ENCODE measurements at regions not wholly inside any gene's neighbourhood (a gene's known extent, or its start where the extent isn't known, plus 50 kb on each side); places are given as distances from the start of the nearest gene placed in this dataset.
"Not testable (repeated sequence)": the region's sequence is repeated elsewhere in the genome, so short reads cannot be mapped to it uniquely, and the experiment has no call there.

DNA sequence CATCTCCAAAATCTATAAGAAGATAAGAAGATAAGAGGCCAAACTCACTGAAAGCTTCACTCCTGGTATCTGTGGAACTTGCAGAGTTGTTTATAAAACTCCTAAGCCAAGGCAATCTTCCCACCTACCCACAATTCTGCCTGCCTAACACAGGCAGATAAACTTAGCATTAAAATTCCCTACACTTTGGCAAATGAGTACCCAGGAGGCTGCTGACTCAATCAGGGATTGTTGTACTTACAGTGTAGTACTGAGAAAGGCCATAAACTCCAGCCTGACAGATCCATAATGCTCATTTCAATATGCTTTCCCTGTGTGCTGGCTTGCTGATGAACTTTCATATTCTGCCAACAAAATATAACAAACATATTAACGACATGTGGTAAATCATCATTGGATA is 725.2 kb downstream of the BRINP1 start:
- no peak for DNase-seq (ENCODE audit: low read depth)

- DNase-seq (ENCODE audit: low read depth) = no peak
Observed at GRCh38 chr9:118647331-118647730, 721.9 kb downstream of the BRINP1 start.

DNA sequence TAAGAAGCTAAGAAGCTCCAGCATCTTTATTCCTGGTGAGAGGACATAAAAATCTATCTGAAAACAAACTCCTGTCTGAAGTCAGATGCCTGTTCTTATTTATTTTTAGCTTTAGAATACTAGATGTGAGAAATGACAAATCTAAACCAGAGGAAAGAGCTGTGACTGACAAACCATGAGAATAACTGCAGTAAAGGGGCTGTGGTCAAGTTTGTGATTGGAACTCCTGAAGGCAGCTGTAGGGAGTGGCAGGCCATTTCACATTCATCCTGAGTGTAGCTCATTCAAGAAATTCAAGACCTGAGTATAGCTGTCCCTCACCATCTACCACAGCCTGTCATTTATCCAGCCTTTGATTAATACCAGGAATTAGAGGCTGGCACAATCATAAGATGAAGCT is 718.8 kb downstream of the BRINP1 start:
- DNase-seq (ENCODE audit: low read depth) = no peak

GRCh38 chr9:118651511-118651910 is 717.7 kb downstream of the BRINP1 start:
- DNase-seq (ENCODE audit: low read depth) = no peak

GRCh38 chr9:118652258-118652657 is 717.0 kb downstream of the BRINP1 start:
- no peak for DNase-seq (ENCODE audit: low read depth)

- DNase-seq (ENCODE audit: low read depth) = no peak
Observed at GRCh38 chr9:118652912-118653311, 716.3 kb downstream of the BRINP1 start.

DNA sequence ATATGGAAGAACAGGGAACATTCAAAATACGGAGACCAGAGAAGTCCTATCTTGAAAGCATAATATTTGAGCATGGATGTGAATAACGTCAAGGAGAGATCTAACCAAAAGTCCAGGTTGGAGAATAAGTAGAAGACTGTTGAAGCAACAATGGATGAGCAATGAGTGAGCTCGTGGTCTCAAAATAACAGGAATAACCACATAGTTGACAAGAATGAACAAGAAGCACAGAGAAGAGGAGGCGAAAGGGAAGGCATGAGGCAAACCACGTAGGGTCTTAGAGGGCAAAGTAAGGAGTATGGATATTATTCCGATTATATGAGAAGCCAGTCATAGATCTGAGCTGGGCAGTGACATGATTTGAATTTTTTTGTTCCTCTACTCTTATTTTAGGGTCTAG is 710.2 kb downstream of the BRINP1 start:
- DNase-seq (ENCODE audit: low read depth) = no peak

DNA sequence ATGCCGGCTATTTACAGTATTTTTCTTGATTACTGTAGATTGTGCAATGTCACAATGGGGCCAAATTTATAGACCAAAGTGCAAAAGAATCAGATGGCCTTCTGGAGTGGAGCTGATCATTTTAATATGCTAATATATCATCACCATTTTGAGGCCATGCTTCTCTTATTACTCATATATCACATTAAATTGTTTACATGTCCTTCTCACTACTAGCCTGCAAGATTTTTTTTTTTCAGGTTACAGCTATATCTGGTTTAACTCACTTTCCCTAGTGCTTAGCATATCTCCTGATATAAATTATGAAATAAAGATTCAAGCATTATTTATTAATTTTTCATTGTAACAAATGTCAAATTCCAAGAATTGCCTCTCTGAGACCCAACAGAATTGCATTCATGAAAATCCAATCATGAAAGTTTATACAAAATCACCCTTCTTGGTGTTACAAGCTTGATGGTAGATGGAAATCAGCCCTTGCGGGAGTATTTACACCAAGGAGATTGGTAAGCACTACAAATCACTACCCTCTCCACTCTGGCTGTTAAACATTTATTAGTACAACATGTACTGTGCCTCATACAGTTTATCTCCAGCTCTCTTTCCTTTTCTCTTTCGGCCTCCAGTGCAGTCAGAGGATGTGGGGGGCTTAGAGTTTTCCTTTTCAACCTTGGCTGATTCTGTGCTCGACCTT is 703.9 kb downstream of the BRINP1 start:
- DNase-seq (ENCODE audit: low read depth) = no peak

GRCh38 chr9:118670011-118670953 is 699.0 kb downstream of the BRINP1 start:
- no peak for DNase-seq (ENCODE audit: low read depth)

DNA sequence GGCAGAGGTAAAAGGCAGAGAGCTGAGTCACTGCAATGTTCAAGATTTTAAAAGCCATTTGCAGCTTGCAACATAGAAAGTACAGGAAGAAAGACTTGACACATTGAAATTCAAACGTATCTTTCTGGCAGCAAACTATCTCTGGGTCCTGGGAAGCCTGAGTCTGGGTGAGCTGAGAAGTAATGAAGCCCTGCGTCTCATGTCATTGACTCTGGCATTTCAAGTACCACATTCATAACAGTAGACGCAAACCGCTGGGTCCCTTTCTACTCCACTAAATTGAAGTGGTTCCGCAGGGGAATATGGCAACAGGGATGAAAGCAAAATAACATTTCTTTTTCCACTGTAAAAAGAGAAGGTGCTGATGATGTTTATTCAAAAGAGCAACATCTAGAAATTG is 694.3 kb downstream of the BRINP1 start:
- DNase-seq (ENCODE audit: low read depth) = no peak

DNA sequence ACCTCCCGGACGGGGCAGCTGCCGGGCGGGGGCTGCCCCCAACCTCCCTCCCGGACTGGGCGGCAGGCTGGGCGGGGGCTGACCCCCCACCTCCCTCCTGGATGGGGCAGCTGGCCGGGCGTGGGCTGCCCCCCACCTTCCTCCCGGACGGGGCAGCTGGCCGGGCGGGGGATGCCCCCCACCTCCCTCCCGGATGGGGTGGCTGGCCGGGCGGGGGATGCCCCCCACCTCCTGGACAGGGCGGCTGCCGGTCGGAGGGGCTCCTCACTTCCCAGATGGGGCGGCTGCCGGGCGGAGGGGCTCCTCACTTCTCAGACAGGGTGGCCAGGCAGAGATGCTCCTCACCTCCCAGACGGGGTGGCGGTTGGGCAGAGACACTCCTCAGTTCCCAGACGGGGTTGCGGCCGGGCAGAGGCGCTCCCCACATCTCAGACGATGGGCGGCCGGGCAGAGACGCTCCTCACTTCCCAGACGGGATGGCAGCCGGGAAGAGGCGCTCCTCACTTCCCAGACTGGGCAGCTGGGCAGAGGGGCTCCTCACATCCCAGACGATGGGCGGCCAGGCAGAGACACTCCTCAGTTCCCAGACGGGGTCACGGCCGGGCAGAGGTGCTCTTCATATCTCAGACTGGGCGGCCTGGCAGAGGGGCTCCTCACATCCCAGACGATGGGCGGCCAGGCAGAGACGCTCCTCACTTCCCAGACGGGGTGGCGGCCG is 691.1 kb downstream of the BRINP1 start:
- not testable (repeated sequence) for DNase-seq (ENCODE audit: low read depth)

- DNase-seq (ENCODE audit: low read depth) = no peak
Observed at GRCh38 chr9:118686959-118687358, 682.3 kb downstream of the BRINP1 start.

GRCh38 chr9:118689280-118689679 is 680.0 kb downstream of the BRINP1 start:
- no peak for DNase-seq (ENCODE audit: low read depth)

DNA sequence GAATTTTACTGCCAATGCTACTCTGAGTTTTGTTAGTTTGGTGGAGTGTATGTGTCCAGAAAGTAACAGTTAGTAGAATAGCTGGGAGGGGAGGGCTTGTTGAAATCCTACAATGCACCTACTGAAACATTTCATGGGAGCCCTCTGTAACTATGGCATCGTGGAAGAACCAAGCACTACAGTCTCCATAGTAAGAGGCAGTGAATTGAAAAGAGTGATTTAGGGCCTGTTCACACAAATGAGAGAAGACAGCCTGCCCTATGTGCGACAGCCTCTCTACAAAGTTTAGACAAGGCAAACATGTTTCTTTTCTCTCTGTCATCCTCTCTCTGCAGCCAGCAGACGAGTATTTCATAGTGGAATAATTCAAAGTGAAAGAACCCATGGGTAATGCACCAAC is 676.6 kb downstream of the BRINP1 start:
- no peak for DNase-seq (ENCODE audit: low read depth)

- no peak for DNase-seq (ENCODE audit: low read depth)
Observed at GRCh38 chr9:118693645-118694044, 675.6 kb downstream of the BRINP1 start.

DNA sequence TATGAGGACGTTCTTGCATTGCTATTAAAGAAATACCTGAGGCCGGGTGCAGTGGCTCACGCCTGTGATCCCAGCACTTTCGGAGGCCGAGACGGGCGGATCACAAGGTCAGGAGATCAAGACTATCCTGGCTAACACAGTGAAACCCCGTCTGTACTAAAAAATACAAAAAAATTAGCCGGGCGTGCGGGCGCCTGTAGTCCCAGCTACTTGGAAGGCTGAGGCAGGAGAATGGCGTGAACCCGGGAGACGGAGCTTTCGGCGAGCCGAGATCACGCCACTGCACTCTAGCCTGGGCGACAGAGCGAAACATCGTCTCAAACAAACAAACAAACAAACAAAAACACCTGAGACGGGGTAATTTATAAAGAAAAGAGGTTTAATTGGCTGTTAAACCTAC is 674.0 kb downstream of the BRINP1 start:
- DNase-seq (ENCODE audit: low read depth) = not testable (repeated sequence)

DNA sequence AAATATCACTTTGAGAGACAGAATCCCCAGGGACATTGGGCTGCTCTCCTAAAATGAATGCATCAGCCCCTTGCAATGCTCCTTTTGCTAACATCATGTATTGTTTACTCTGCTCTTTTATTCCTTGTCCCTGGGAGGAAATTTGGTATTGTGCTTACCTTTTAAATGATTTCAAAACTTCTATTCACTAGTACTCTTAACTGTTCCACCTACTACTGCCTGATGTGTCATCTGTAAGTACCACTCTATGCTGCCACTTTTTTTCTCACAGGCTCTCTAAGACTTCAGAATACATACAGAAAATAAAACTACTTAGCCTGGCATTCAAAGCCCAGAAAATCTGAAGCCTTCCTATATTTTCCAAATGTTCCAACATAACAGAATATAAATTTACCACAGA is 667.2 kb downstream of the BRINP1 start:
- DNase-seq (ENCODE audit: low read depth) = no peak

GRCh38 chr9:118711843-118712242 is 657.4 kb downstream of the BRINP1 start:
- DNase-seq (ENCODE audit: low read depth) = no peak

DNA sequence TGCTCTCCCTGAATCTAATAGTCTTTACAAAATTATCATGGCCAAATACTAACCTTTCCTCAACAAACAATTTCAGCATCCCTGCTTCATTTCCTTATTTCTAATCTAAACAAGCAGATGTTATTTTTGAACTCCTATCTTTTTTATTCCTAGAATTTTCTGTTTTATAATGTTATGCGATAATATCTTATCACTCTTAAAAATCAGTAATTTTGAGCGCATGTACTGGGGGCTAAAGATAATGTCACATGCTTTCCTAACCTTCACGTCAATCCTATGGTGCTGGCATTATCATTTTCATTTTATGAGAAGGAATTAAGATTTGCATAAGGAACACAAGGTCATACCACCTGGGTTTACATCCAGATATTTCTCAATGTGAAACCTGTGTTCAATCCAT is 648.0 kb downstream of the BRINP1 start:
- no peak for DNase-seq (ENCODE audit: low read depth)

- no peak for DNase-seq (ENCODE audit: low read depth)
Observed at GRCh38 chr9:118721923-118722322, 647.3 kb downstream of the BRINP1 start.

DNA sequence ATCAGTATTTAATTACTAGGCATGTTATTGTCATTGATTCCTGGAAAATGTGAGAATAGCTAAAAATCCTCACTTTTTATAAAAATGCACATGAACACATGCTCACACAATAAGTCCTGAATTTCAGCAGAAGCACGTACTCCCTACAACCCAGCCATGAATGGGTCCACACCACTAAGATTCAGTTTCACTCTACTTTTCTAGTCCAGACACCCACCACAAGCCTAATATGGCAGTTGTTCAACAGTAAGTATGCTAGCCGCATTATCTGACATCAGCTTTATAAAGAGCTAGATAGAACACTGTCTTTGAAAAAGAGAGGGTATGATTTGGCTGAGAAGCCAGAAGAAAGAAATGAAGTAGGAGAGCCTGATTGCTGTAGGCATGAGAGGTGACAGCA is 639.3 kb downstream of the BRINP1 start:
- DNase-seq (ENCODE audit: low read depth) = no peak

DNA sequence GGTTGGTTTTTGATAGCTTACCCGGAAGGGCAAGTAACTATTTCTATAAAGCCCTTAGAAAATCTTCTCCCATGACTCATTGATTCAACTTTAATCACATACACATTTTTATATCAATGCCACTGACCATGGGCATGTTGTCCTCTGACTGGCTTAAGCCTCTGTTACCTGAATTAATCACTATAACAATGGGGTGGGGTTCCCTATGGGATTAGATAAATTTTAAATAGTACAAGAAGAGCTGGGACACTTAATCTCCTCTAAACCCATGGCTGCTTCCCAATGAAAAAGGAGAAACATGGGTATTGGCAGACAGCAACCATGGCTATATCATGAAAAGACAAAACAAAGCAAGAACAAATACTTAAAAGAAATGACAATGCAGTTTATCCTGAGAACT is 636.2 kb downstream of the BRINP1 start:
- DNase-seq (ENCODE audit: low read depth) = no peak

Data from forelimb muscle (tissue), 1 donor.